ENCODE measurements at regions not wholly inside any gene's neighbourhood (a gene's known extent, or its start where the extent isn't known, plus 50 kb on each side); places are given as distances from the start of the nearest gene placed in this dataset.

GRCh38 chr3:160159341-160159740 is 65.9 kb upstream of the C3orf80 start:
- H3K9me3 ChIP-seq (ENCODE audit: insufficient read depth, low read length, severe bottlenecking), result no peaks in the 10 kb centered on the region
- no peak overlapping the region for H2AFZ ChIP-seq (ENCODE audit: low read depth, low read length)
- no peak for TF ChIP-seq EZH2 (IDR thresholded peaks at IDR 0.05; ENCODE audit: borderline replicate concordance, low read depth, low read length, severe bottlenecking)
- no peak for TF ChIP-seq CTCF (IDR thresholded peaks at IDR 0.05; ENCODE audit: borderline replicate concordance, extremely low read depth, low read length, poor library complexity, severe bottlenecking)
- 0 out of 2 replicates have a peak, but pooled peaks cover 3% of the 10 kb centered on the region for H4K20me1 ChIP-seq (ENCODE audit: insufficient read depth, low read length)
- no peaks in the 10 kb centered on the region for H3K79me2 ChIP-seq (ENCODE audit: insufficient read depth, low read length)
- H3K27me3 ChIP-seq (ENCODE audit: insufficient read depth, low read length, poor library complexity), result peaks cover 29% of the 10 kb centered on the region
- no peaks in the 10 kb centered on the region for H3K36me3 ChIP-seq (ENCODE audit: insufficient read depth, low read length)
- H3K9ac ChIP-seq (ENCODE audit: low read depth, low read length), result no peak overlapping the region
- DNase-seq (no peak), ATAC-seq (ENCODE audit: insufficient read depth, low read depth) (no peak)
- no peak overlapping the region for H3K4me3 ChIP-seq (ENCODE audit: low read depth in 1 of 2, low read length in 2 of 2)
- H3K4me2 ChIP-seq (ENCODE audit: insufficient read depth, low read length), result no peak overlapping the region
- no peak overlapping the region for H3K27ac ChIP-seq (ENCODE audit: low read length)
- H3K4me1 ChIP-seq (ENCODE audit: insufficient read depth, low read length), result no peaks in the 10 kb centered on the region

GRCh38 chr3:160159806-160160205 is 65.4 kb upstream of the C3orf80 start:
- H3K27ac ChIP-seq (ENCODE audit: low read length), result no peak overlapping the region
- no peak overlapping the region for H3K9ac ChIP-seq (ENCODE audit: low read depth, low read length)
- H4K20me1 ChIP-seq (ENCODE audit: insufficient read depth, low read length), result 0 out of 2 replicates have a peak, but pooled peaks cover 3% of the 10 kb centered on the region
- no peak for TF ChIP-seq EZH2 (IDR thresholded peaks at IDR 0.05; ENCODE audit: borderline replicate concordance, low read depth, low read length, severe bottlenecking)
- TF ChIP-seq CTCF (IDR thresholded peaks at IDR 0.05; ENCODE audit: borderline replicate concordance, extremely low read depth, low read length, poor library complexity, severe bottlenecking), result no peak
- no peak overlapping the region for H3K4me3 ChIP-seq (ENCODE audit: low read depth in 1 of 2, low read length in 2 of 2)
- no peaks in the 10 kb centered on the region for H3K9me3 ChIP-seq (ENCODE audit: insufficient read depth, low read length, severe bottlenecking)
- peaks cover 29% of the 10 kb centered on the region for H3K27me3 ChIP-seq (ENCODE audit: insufficient read depth, low read length, poor library complexity)
- no peak overlapping the region for H2AFZ ChIP-seq (ENCODE audit: low read depth, low read length)
- DNase-seq (no peak), ATAC-seq (ENCODE audit: insufficient read depth, low read depth) (no peak)
- H3K36me3 ChIP-seq (ENCODE audit: insufficient read depth, low read length), result no peaks in the 10 kb centered on the region
- no peak overlapping the region for H3K4me2 ChIP-seq (ENCODE audit: insufficient read depth, low read length)
- no peaks in the 10 kb centered on the region for H3K79me2 ChIP-seq (ENCODE audit: insufficient read depth, low read length)
- no peaks in the 10 kb centered on the region for H3K4me1 ChIP-seq (ENCODE audit: insufficient read depth, low read length)

DNA sequence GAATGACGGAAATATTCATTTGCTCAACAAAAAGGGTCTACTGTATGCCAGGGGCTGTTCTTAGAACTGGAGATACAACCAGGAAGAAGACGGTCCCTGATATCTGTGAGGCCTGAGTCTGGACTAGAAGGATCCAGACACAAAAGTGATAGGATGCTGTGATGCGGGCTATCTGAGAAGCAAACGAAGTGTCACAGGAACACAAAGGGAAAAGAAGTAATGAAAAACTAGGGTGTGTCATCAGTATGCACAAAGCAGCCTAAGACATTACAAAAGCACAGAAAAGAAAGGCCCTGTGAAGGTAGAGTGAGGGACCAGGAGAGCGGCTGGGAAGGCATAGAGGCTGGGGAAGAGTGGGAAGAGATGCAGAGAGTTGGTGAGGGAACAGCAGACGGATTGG is 63.3 kb upstream of the C3orf80 start:
- peaks cover 24% of the 10 kb centered on the region for H3K27me3 ChIP-seq (ENCODE audit: insufficient read depth, low read length, poor library complexity)
- H2AFZ ChIP-seq (ENCODE audit: low read depth, low read length), result no peak overlapping the region
- H3K4me1 ChIP-seq (ENCODE audit: insufficient read depth, low read length), result no peaks in the 10 kb centered on the region
- H3K27ac ChIP-seq (ENCODE audit: low read length), result no peak overlapping the region
- H4K20me1 ChIP-seq (ENCODE audit: insufficient read depth, low read length), result 0 out of 2 replicates have a peak, but pooled peaks cover 3% of the 10 kb centered on the region
- no peak overlapping the region for H3K4me2 ChIP-seq (ENCODE audit: insufficient read depth, low read length)
- no peak overlapping the region for H3K4me3 ChIP-seq (ENCODE audit: low read depth in 1 of 2, low read length in 2 of 2)
- H3K36me3 ChIP-seq (ENCODE audit: insufficient read depth, low read length), result no peaks in the 10 kb centered on the region
- ATAC-seq (ENCODE audit: insufficient read depth, low read depth) (no peak), DNase-seq (no peak)
- H3K9me3 ChIP-seq (ENCODE audit: insufficient read depth, low read length, severe bottlenecking), result no peaks in the 10 kb centered on the region
- no peaks in the 10 kb centered on the region for H3K79me2 ChIP-seq (ENCODE audit: insufficient read depth, low read length)
- H3K9ac ChIP-seq (ENCODE audit: low read depth, low read length), result no peak overlapping the region
- TF ChIP-seq EZH2 (IDR thresholded peaks at IDR 0.05; ENCODE audit: borderline replicate concordance, low read depth, low read length, severe bottlenecking) (no peak), CTCF (IDR thresholded peaks at IDR 0.05; ENCODE audit: borderline replicate concordance, extremely low read depth, low read length, poor library complexity, severe bottlenecking) (no peak)

DNA sequence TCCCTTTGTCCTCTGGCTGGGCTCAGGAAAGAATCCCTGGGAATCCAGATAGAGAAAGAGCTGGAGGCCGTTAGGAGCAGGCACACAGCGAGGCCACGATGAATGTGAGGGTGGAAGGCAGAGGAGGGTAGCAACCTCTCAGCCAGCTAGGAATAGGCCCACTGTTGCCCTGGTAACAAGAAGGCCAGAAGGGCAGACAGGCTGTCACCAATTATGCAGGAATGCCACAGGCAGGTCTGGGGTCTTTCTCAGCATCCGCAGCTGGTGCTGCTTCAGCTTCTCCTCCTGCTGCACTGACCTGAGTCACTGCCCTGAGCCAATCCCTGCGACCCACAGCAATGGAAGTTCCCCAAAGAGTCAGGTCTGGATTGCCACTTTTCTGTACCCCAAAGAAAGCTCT is 62.8 kb upstream of the C3orf80 start:
- no peaks in the 10 kb centered on the region for H3K9me3 ChIP-seq (ENCODE audit: insufficient read depth, low read length, severe bottlenecking)
- no peaks in the 10 kb centered on the region for H3K36me3 ChIP-seq (ENCODE audit: insufficient read depth, low read length)
- ATAC-seq (ENCODE audit: insufficient read depth, low read depth), result no peak
- H3K79me2 ChIP-seq (ENCODE audit: insufficient read depth, low read length), result no peaks in the 10 kb centered on the region
- H3K4me2 ChIP-seq (ENCODE audit: insufficient read depth, low read length), result no peak overlapping the region
- H3K4me1 ChIP-seq (ENCODE audit: insufficient read depth, low read length), result no peaks in the 10 kb centered on the region
- TF ChIP-seq EZH2 (IDR thresholded peaks at IDR 0.05; ENCODE audit: borderline replicate concordance, low read depth, low read length, severe bottlenecking) (no peak), CTCF (IDR thresholded peaks at IDR 0.05; ENCODE audit: borderline replicate concordance, extremely low read depth, low read length, poor library complexity, severe bottlenecking) (no peak)
- peaks cover 24% of the 10 kb centered on the region for H3K27me3 ChIP-seq (ENCODE audit: insufficient read depth, low read length, poor library complexity)
- H3K27ac ChIP-seq (ENCODE audit: low read length), result no peak overlapping the region
- no peak overlapping the region for H2AFZ ChIP-seq (ENCODE audit: low read depth, low read length)
- no peak for DNase-seq
- H4K20me1 ChIP-seq (ENCODE audit: insufficient read depth, low read length), result 0 out of 2 replicates have a peak, but pooled peaks cover 3% of the 10 kb centered on the region
- H3K9ac ChIP-seq (ENCODE audit: low read depth, low read length), result no peak overlapping the region
- no peak overlapping the region for H3K4me3 ChIP-seq (ENCODE audit: low read depth in 1 of 2, low read length in 2 of 2)
